Keratinocyte (primary cell): ENCODE measurements at regions not wholly inside any gene's neighbourhood (a gene's known extent, or its start where the extent isn't known, plus 50 kb on each side); places are given as distances from the start of the nearest gene placed in this dataset.
A peak's percentile ranks its signal among the peaks of the same experiment; 100 is the strongest.

ENCODE experiments used
- DNase-seq: peaks from one replicate; pipeline ENCODE4 v3.0.0-alpha.2; 2011; ENCODE audit warnings: low read depth, missing footprints, low spot score
- FAIRE-seq: peaks from 2 replicates; lab custom pipeline; 2011; peaks lifted over from hg19 to GRCh38; lab: Jason Lieb, UNC
- H2AFZ ChIP-seq: 2 replicates; pipeline ENCODE4 v1.6.0; 2012; ENCODE audit warnings: low read length, control low read depth, inconsistent platforms; ENCODE audit not compliant: control insufficient read depth
- H3K27ac ChIP-seq: 2 replicates; pipeline ENCODE4 v1.5.1; 2011; ENCODE audit warnings: low read length; ENCODE audit not compliant: control insufficient read depth, insufficient read depth
- H3K27me3 ChIP-seq: 3 replicates; pipeline ENCODE4 v1.6.0; 2011; ENCODE audit warnings: low read length; ENCODE audit not compliant: control insufficient read depth, insufficient read depth; ENCODE audit errors: extremely low read depth
- H3K36me3 ChIP-seq, 2 experiments: 2 replicates in 1 of 2; 3 replicates in 1 of 2; pipeline ENCODE4 v1.5.1; 2011; ENCODE audit warnings: low read length in 2 of 2, mild to moderate bottlenecking in 1 of 2; ENCODE audit not compliant: control insufficient read depth in 2 of 2, insufficient read depth in 2 of 2; ENCODE audit errors: extremely low read depth in 1 of 2
- H3K4me1 ChIP-seq: 3 replicates; pipeline ENCODE4 v1.5.1; 2011; ENCODE audit warnings: low read length; ENCODE audit not compliant: control insufficient read depth, insufficient read depth; ENCODE audit errors: extremely low read depth
- H3K4me2 ChIP-seq: 3 replicates; pipeline ENCODE4 v1.6.0; 2011; ENCODE audit warnings: low read depth, low read length; ENCODE audit not compliant: control insufficient read depth, insufficient read depth; ENCODE audit errors: extremely low read depth
- H3K4me3 ChIP-seq, 3 experiments: fragments of 200-600 bp in 1 of 3; sonication (generic) in 1 of 3; 2 replicates in 2 of 3; 3 replicates in 1 of 3; pipeline ENCODE4 v1.5.1; 2011 to 2016; ENCODE audit warnings: low read length in 3 of 3, mild to moderate bottlenecking in 3 of 3, control low read depth in 2 of 3, inconsistent platforms in 1 of 3, low read depth in 1 of 3, mixed read lengths in 1 of 3, mixed run types in 1 of 3, moderate library complexity in 1 of 3; ENCODE audit not compliant: control insufficient read depth in 2 of 3, insufficient read depth in 2 of 3; ENCODE audit errors: extremely low read depth in 1 of 3
- H3K79me2 ChIP-seq: 2 replicates; pipeline ENCODE4 v1.6.0; 2012; ENCODE audit warnings: low read length; ENCODE audit not compliant: control insufficient read depth, insufficient read depth
- H3K9ac ChIP-seq: 3 replicates; pipeline ENCODE4 v1.6.0; 2011; ENCODE audit warnings: low read length; ENCODE audit not compliant: control insufficient read depth, insufficient read depth; ENCODE audit errors: extremely low read depth
- H3K9me1 ChIP-seq: 3 replicates; pipeline ENCODE4 v1.6.0; 2011; ENCODE audit warnings: low read length; ENCODE audit not compliant: control insufficient read depth, insufficient read depth; ENCODE audit errors: extremely low read depth
- H3K9me3 ChIP-seq: 2 replicates; pipeline ENCODE4 v1.5.1; 2012; ENCODE audit warnings: low read depth, low read length; ENCODE audit not compliant: control insufficient read depth
- H4K20me1 ChIP-seq: 3 replicates; pipeline ENCODE4 v1.6.0; 2011; ENCODE audit warnings: low read length; ENCODE audit not compliant: control insufficient read depth, insufficient read depth; ENCODE audit errors: extremely low read depth
- EZH2 ChIP-seq: IDR thresholded peaks from one replicate; pipeline ENCODE4 v1.6.1; 2012; ENCODE audit warnings: inconsistent platforms, mild to moderate bottlenecking, low read length, moderate library complexity
- dilution Hi-C: fragments of 300-500 bp; cut with MboI; formaldehyde crosslinking; loops from one replicate; pipeline ENCODE4 v1.7.0; 2020; ENCODE audit warnings: low sequenced_read_pairs; ENCODE audit not compliant: extremely low pct_ligation_motif_present
- TF ChIP-seq, protein P1 (sequence below), 3 experiments: IDR thresholded peaks in 1 of 3; conservative IDR thresholded peaks in 1 of 3; optimal IDR thresholded peaks in 1 of 3; 2 replicates in 2 of 3; 3 replicates in 1 of 3; pipeline versions ENCODE3 to v1.5.1; 2011; ENCODE audit warnings: low read length in 3 of 3, mild to moderate bottlenecking in 3 of 3, moderate library complexity in 2 of 3, control low read depth in 1 of 3, inconsistent platforms in 1 of 3; ENCODE audit not compliant: insufficient read depth in 2 of 3; ENCODE audit errors: extremely low read depth in 1 of 3

DNA sequence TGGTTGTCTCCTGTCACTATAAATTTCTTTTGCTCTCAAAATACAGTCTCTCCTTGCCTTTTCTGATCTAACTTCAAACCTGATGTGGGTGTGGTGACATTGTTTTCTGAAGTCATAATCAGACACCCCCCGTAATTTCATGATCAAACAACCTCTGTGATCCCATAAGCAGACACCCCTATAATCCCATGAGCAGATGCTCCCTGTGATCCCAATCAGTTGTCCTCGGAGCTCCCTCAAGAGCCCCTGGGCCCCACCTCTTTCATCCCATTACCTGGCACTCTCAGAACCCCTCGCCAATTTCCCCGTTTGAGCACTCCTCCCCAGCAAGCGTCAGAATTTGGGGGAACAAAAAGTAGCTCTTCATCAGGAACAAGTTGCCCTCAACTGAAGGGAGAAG, 246.3 kb upstream of the FZD8 start:
- Histone ChIP-seq H3K79me2 (no peaks in the 10 kb centered on the region), H3K27me3 (no peaks in the 10 kb centered on the region), H4K20me1 (no peaks in the 10 kb centered on the region), H3K9ac (no peak overlapping the region), H3K36me3 (no peaks in the 10 kb centered on the region), H3K9me1 (no peaks in the 10 kb centered on the region), H3K4me3 (no peak overlapping the region), H3K4me2 (peak overlapping the region; percentile 68), H2AFZ (peak overlapping the region; percentile 32), H3K4me1 (peaks cover 14% of the 10 kb centered on the region), H3K9me3 (no peaks in the 10 kb centered on the region), H3K27ac (peak overlapping the region; percentile 22)
- dilution Hi-C loops = no loop called here
- no peak for FAIRE-seq
- no peak for TF ChIP-seq EZH2
- TF ChIP-seq, protein P1, sequence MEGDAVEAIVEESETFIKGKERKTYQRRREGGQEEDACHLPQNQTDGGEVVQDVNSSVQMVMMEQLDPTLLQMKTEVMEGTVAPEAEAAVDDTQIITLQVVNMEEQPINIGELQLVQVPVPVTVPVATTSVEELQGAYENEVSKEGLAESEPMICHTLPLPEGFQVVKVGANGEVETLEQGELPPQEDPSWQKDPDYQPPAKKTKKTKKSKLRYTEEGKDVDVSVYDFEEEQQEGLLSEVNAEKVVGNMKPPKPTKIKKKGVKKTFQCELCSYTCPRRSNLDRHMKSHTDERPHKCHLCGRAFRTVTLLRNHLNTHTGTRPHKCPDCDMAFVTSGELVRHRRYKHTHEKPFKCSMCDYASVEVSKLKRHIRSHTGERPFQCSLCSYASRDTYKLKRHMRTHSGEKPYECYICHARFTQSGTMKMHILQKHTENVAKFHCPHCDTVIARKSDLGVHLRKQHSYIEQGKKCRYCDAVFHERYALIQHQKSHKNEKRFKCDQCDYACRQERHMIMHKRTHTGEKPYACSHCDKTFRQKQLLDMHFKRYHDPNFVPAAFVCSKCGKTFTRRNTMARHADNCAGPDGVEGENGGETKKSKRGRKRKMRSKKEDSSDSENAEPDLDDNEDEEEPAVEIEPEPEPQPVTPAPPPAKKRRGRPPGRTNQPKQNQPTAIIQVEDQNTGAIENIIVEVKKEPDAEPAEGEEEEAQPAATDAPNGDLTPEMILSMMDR (optimal IDR thresholded peaks at IDR 0.05 in 1 of 3, IDR thresholded peaks at IDR 0.05 in 1 of 3, conservative IDR thresholded peaks at IDR 0.05 in 1 of 3; ENCODE audit: extremely low read depth in 1 of 3, insufficient read depth in 2 of 3, low read length in 3 of 3) = no peak
- no peak for DNase-seq

DNA sequence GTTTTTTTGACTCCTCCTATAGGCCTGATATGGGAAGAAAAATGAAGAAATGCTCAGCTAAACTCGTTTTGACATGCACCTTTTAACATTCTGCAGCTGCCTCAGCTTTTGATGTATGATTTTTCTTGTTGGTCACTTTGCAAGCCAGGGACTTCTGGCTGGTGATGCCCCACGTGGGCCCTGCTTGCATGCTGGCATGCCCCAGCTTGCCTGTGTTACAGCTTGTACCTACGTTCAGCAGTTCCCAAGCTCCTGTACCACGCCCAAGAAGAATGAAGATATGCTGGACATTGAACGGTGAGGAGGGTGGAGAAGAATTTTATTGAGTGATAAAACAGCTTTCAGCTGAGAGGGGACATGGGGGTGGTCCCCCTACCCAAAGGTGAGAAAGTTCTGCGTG, 245.6 kb upstream of the FZD8 start:
- H3K27ac ChIP-seq = peak overlapping the region; percentile 22
- H2AFZ ChIP-seq = peak overlapping the region; percentile 32
- dilution Hi-C loops = no loop called here
- H3K9ac ChIP-seq = no peak overlapping the region
- H3K9me3 ChIP-seq = no peaks in the 10 kb centered on the region
- no peaks in the 10 kb centered on the region for H3K27me3 ChIP-seq
- H3K4me1 ChIP-seq = peaks cover 14% of the 10 kb centered on the region
- H3K4me3 ChIP-seq = no peak overlapping the region
- H3K36me3 ChIP-seq = no peaks in the 10 kb centered on the region
- TF ChIP-seq, protein P1 (optimal IDR thresholded peaks at IDR 0.05 in 1 of 3, IDR thresholded peaks at IDR 0.05 in 1 of 3, conservative IDR thresholded peaks at IDR 0.05 in 1 of 3; ENCODE audit: extremely low read depth in 1 of 3, insufficient read depth in 2 of 3, low read length in 3 of 3) = no peak
- TF ChIP-seq EZH2 = no peak
- H3K79me2 ChIP-seq = no peaks in the 10 kb centered on the region
- no peaks in the 10 kb centered on the region for H4K20me1 ChIP-seq
- no peaks in the 10 kb centered on the region for H3K9me1 ChIP-seq
- H3K4me2 ChIP-seq = peak overlapping the region; percentile 68
- FAIRE-seq = peak; percentile 76
- peak; percentile 71 for DNase-seq
